ENCODE measurements at regions not wholly inside any gene's neighbourhood (a gene's known extent, or its start where the extent isn't known, plus 50 kb on each side); places are given as distances from the start of the nearest gene placed in this dataset.
A peak's percentile ranks its signal among the peaks of the same experiment; 100 is the strongest.

- no peaks in the 10 kb centered on the region for H4K20me1 ChIP-seq (replicated peaks; ENCODE audit: control insufficient read depth, extremely low read depth, insufficient read depth, low read length)
- no peak overlapping the region for H2AFZ ChIP-seq (ENCODE audit: low read depth, low read length)
- H3K9me3 ChIP-seq (replicated peaks; ENCODE audit: control insufficient read depth, insufficient read depth, low read length) = no peaks in the 10 kb centered on the region
- DNase-seq (ENCODE audit: low read depth, low spot score) (no peak), FAIRE-seq (no peak)
- intact Hi-C loops (cut with micrococcal nuclease) (no loop called here), dilution Hi-C loops (cut with MboI; ENCODE audit: extremely low pct_ligation_motif_present, low sequenced_read_pairs) (no loop called here)
- H3K4me1 ChIP-seq (ENCODE audit: control insufficient read depth, extremely low read depth, insufficient read depth, low read length) = no peaks in the 10 kb centered on the region
- H3K4me2 ChIP-seq (ENCODE audit: insufficient read depth, low read length) = no peak overlapping the region
- H3K36me3 ChIP-seq (ENCODE audit: control insufficient read depth in 2 of 2, extremely low read depth in 1 of 2, insufficient read depth in 2 of 2, low read length in 2 of 2) = no peaks in the 10 kb centered on the region
- H3K27me3 ChIP-seq (ENCODE audit: control insufficient read depth in 2 of 2, insufficient read depth in 2 of 2, low read length in 2 of 2) = no peaks in the 10 kb centered on the region
- no TSS peak for BruUV-seq (replicated peaks)
- POLR2A ChIA-PET = no interaction called here
- H3K4me3 ChIP-seq (replicated peaks in 1 of 3; ENCODE audit: insufficient read depth in 1 of 3, low read depth in 1 of 3, low read length in 3 of 3) = no peak overlapping the region
- no peak for TF ChIP-seq FOS (IDR thresholded peaks at IDR 0.05; ENCODE audit: borderline replicate concordance, insufficient read depth, low read length)
- TF ChIP-seq POLR2A (IDR thresholded peaks at IDR 0.05; ENCODE audit: low read depth, low read length) = no peak
- TF ChIP-seq MAX (IDR thresholded peaks at IDR 0.05; ENCODE audit: insufficient read depth, insufficient read length) = no peak
- TF ChIP-seq POLR2AphosphoS5 (IDR thresholded peaks at IDR 0.05; ENCODE audit: insufficient read depth, low read depth, low read length) = no peak
- TF ChIP-seq EZH2 (IDR thresholded peaks at IDR 0.05; ENCODE audit: borderline replicate concordance, low read depth, low read length, severe bottlenecking) = no peak
- no peak overlapping the region for H3K27ac ChIP-seq (ENCODE audit: insufficient read depth, low read depth, low read length)
- CTCF ChIA-PET = no interaction called here
- no peak overlapping the region for H3K9ac ChIP-seq (replicated peaks; ENCODE audit: extremely low read depth, insufficient read depth, low read length)
- H3K79me2 ChIP-seq (ENCODE audit: control insufficient read depth, insufficient read depth, low read length) = no peaks in the 10 kb centered on the region
- no peaks in the 10 kb centered on the region for H3K9me1 ChIP-seq (replicated peaks; ENCODE audit: control insufficient read depth, extremely low read depth, insufficient read depth, low read length)
These were observed 221.0 kb downstream of the FRK start for GRCh38 chr6:115839583-115840181.

- H3K4me1 ChIP-seq (ENCODE audit: control insufficient read depth, extremely low read depth, insufficient read depth, low read length) = no peaks in the 10 kb centered on the region
- H4K20me1 ChIP-seq (replicated peaks; ENCODE audit: control insufficient read depth, extremely low read depth, insufficient read depth, low read length) = no peaks in the 10 kb centered on the region
- H3K4me2 ChIP-seq (ENCODE audit: insufficient read depth, low read length) = no peak overlapping the region
- H3K9me3 ChIP-seq (replicated peaks; ENCODE audit: control insufficient read depth, insufficient read depth, low read length) = no peaks in the 10 kb centered on the region
- no peak overlapping the region for H3K9ac ChIP-seq (replicated peaks; ENCODE audit: extremely low read depth, insufficient read depth, low read length)
- H2AFZ ChIP-seq (ENCODE audit: low read depth, low read length) = no peak overlapping the region
- no peaks in the 10 kb centered on the region for H3K9me1 ChIP-seq (replicated peaks; ENCODE audit: control insufficient read depth, extremely low read depth, insufficient read depth, low read length)
- no peak overlapping the region for H3K27ac ChIP-seq (ENCODE audit: insufficient read depth, low read depth, low read length)
- intact Hi-C loops (cut with micrococcal nuclease) (no loop called here), dilution Hi-C loops (cut with MboI; ENCODE audit: extremely low pct_ligation_motif_present, low sequenced_read_pairs) (no loop called here)
- no peaks in the 10 kb centered on the region for H3K36me3 ChIP-seq (ENCODE audit: control insufficient read depth in 2 of 2, extremely low read depth in 1 of 2, insufficient read depth in 2 of 2, low read length in 2 of 2)
- no peaks in the 10 kb centered on the region for H3K79me2 ChIP-seq (ENCODE audit: control insufficient read depth, insufficient read depth, low read length)
- no peak for TF ChIP-seq JUN (IDR thresholded peaks at IDR 0.05; ENCODE audit: borderline replicate concordance, insufficient read depth, insufficient read length, low read depth)
- TF ChIP-seq CTCF (IDR thresholded peaks at IDR 0.05; ENCODE audit: extremely low read depth in 1 of 2, insufficient read depth in 1 of 2, low read depth in 1 of 2, low read length in 2 of 2) = peak; percentile 21 to 26
- no peak for TF ChIP-seq MYC (IDR thresholded peaks at IDR 0.05; ENCODE audit: low read depth, low read length)
- no TSS peak for BruUV-seq (replicated peaks)
- H3K27me3 ChIP-seq (ENCODE audit: control insufficient read depth in 2 of 2, insufficient read depth in 2 of 2, low read length in 2 of 2) = no peaks in the 10 kb centered on the region
- DNase-seq (ENCODE audit: low read depth, low spot score) (peak; percentile 1), FAIRE-seq (no peak)
- CTCF ChIA-PET = no interaction called here
- H3K4me3 ChIP-seq (replicated peaks in 1 of 3; ENCODE audit: insufficient read depth in 1 of 3, low read depth in 1 of 3, low read length in 3 of 3) = no peak overlapping the region
- POLR2A ChIA-PET = no interaction called here
These were observed 221.8 kb downstream of the FRK start for GRCh38 chr6:115838763-115839401.
